K562 (cell line): ENCODE measurements at regions not wholly inside any gene's neighbourhood (a gene's known extent, or its start where the extent isn't known, plus 50 kb on each side); places are given as distances from the start of the nearest gene placed in this dataset.
A peak's percentile ranks its signal among the peaks of the same experiment; 100 is the strongest.

Experiments used
- ATF2 ChIP-seq: sonication (generic); formaldehyde crosslinking; IDR thresholded peaks from 2 replicates; pipeline ENCODE4 v1.8.1; 2022; ENCODE audit warnings: missing genetic modification reagents
- BHLHE40 ChIP-seq: IDR thresholded peaks from 2 replicates; pipeline ENCODE4 v1.6.1; 2011; ENCODE audit warnings: low read length, improper control_type of control experiment
- EP300 ChIP-seq: IDR thresholded peaks from 2 replicates; pipeline ENCODE4 v1.6.1; 2012; ENCODE audit warnings: low read length, improper control_type of control experiment
- EZH2 ChIP-seq: IDR thresholded peaks from 2 replicates; pipeline ENCODE4 v1.6.1; 2012; ENCODE audit warnings: low read depth, mild to moderate bottlenecking, inconsistent platforms, low read length, borderline replicate concordance
- MAX ChIP-seq: sonication (generic); formaldehyde crosslinking; IDR thresholded peaks from 2 replicates; pipeline ENCODE4 v1.9.0; 2022; ENCODE audit warnings: mild to moderate bottlenecking, missing genetic modification reagents
- ZNF644 ChIP-seq: fragments of 200-800 bp; sonication (Bioruptor generic); IDR thresholded peaks from 2 replicates; pipeline ENCODE4 v1.6.1; 2016; ENCODE audit warnings: low read depth, missing genetic modification characterization, missing compliant biosample characterization

GRCh38 chr2:9714630-9715214 lies 83.9 kb upstream of the YWHAQ start:
- TF ChIP-seq ATF2 (no peak), MAX (CRISPR knock-in tag) (no peak), EZH2 (no peak), BHLHE40 (no peak), EP300 (peak; percentile 80), ZNF644 (tag) (no peak)
